H1 (cell line): ENCODE measurements at regions not wholly inside any gene's neighbourhood (a gene's known extent, or its start where the extent isn't known, plus 50 kb on each side); places are given as distances from the start of the nearest gene placed in this dataset.

Source experiments
- CREB1 ChIP-seq: IDR thresholded peaks from 2 replicates; pipeline ENCODE4 v1.6.1; 2012; ENCODE audit warnings: inconsistent platforms
- RBBP5 ChIP-seq: IDR thresholded peaks from 2 replicates; pipeline ENCODE4 v1.7.1; 2012; ENCODE audit warnings: low read depth, mild to moderate bottlenecking, inconsistent platforms, low read length, moderate library complexity, borderline replicate concordance
- TBP ChIP-seq: IDR thresholded peaks from 2 replicates; pipeline ENCODE4 v1.6.1; 2011; ENCODE audit warnings: low read depth, low read length, improper control_type of control experiment
- TCF12 ChIP-seq: IDR thresholded peaks from 2 replicates; pipeline ENCODE4 v1.6.1; 2011; ENCODE audit warnings: low read depth, mild to moderate bottlenecking, low read length

GRCh38 chr6:113512576-113512975 is 344.6 kb upstream of the MARCKS start (continued):
- no peak for TF ChIP-seq TBP
- no peak for TF ChIP-seq CREB1
- no peak for TF ChIP-seq TCF12
- TF ChIP-seq RBBP5 = no peak
- TF ChIP-seq, all 59 proteins: peak for 0
